CD14-positive monocyte (primary cell): ENCODE measurements at regions not wholly inside any gene's neighbourhood (a gene's known extent, or its start where the extent isn't known, plus 50 kb on each side); places are given as distances from the start of the nearest gene placed in this dataset.

Experiments used
- DNase-seq, 3 donors: peaks; one replicate each; pipeline ENCODE4 v3.0.0-alpha.2; 2011 to 2022
- H2AFZ ChIP-seq: 2 replicates; pipeline ENCODE4 v1.6.0; 2012; ENCODE audit warnings: mild to moderate bottlenecking, low read depth, low read length, inconsistent platforms; ENCODE audit not compliant: insufficient read depth, poor library complexity, severe bottlenecking
- H3K27ac ChIP-seq, 2 donors: 1 replicate in 1 of 2; 2 replicates in 1 of 2; pipeline ENCODE4 v1.5.1; 2012 to 2013; ENCODE audit warnings: low read length in 2 of 2, control low read depth in 1 of 2, inconsistent platforms in 1 of 2, low read depth in 1 of 2, mild to moderate bottlenecking in 1 of 2
- H3K27me3 ChIP-seq, 2 donors: one replicate each; pipeline versions ENCODE4 v1.6.0 to v1.6.1; 2011 to 2013; ENCODE audit warnings: low read length in 2 of 2; ENCODE audit not compliant: control insufficient read depth in 2 of 2, insufficient read depth in 2 of 2
- H3K36me3 ChIP-seq, 2 donors: replicated peaks in 1 of 2; 1 replicate in 1 of 2; 2 replicates in 1 of 2; pipeline versions ENCODE4 v1.5.1 to v1.6.1; 2012 to 2013; ENCODE audit warnings: low read length in 2 of 2, control low read depth in 1 of 2, inconsistent platforms in 1 of 2, mild to moderate bottlenecking in 1 of 2; ENCODE audit not compliant: insufficient read depth in 2 of 2, control insufficient read depth in 1 of 2
- H3K4me1 ChIP-seq, 2 donors: 1 replicate in 1 of 2; 2 replicates in 1 of 2; pipeline versions ENCODE4 v1.5.1 to v1.6.1; 2012 to 2013; ENCODE audit warnings: low read length in 2 of 2, control low read depth in 1 of 2, inconsistent platforms in 1 of 2, mild to moderate bottlenecking in 1 of 2, moderate library complexity in 1 of 2; ENCODE audit not compliant: insufficient read depth in 2 of 2, control insufficient read depth in 1 of 2
- H3K4me2 ChIP-seq: replicated peaks from 2 replicates; pipeline ENCODE3; 2012; ENCODE audit warnings: low read length, moderate library complexity, mild to moderate bottlenecking; ENCODE audit not compliant: poor library complexity, severe bottlenecking; ENCODE audit errors: extremely low read depth
- H3K4me3 ChIP-seq, 3 experiments: fragments of 200-600 bp in 1 of 3; sonication (generic) in 1 of 3; replicated peaks in 1 of 3; 1 replicate in 2 of 3; 2 replicates in 1 of 3; pipeline ENCODE4 v1.5.1; 2011 to 2013; ENCODE audit warnings: low read length in 3 of 3, mild to moderate bottlenecking in 3 of 3, control low read depth in 2 of 3, low read depth in 2 of 3, inconsistent platforms in 1 of 3, moderate library complexity in 1 of 3
- H3K79me2 ChIP-seq: 2 replicates; pipeline ENCODE4 v1.6.0; 2012; ENCODE audit warnings: mild to moderate bottlenecking, control low read depth, inconsistent platforms, low read length, moderate library complexity; ENCODE audit not compliant: insufficient read depth
- H3K9ac ChIP-seq: 2 replicates; pipeline ENCODE4 v1.6.0; 2017; ENCODE audit warnings: low read length, mild to moderate bottlenecking; ENCODE audit not compliant: insufficient read depth, poor library complexity, severe bottlenecking
- H3K9me3 ChIP-seq, 2 donors: replicated peaks in 1 of 2; 1 replicate in 1 of 2; 2 replicates in 1 of 2; pipeline versions ENCODE4 v1.5.1 to v1.6.1; 2012 to 2013; ENCODE audit warnings: low read length in 2 of 2, control low read depth in 1 of 2; ENCODE audit not compliant: control insufficient read depth in 1 of 2, insufficient read depth in 1 of 2
- H4K20me1 ChIP-seq: 2 replicates; pipeline ENCODE4 v1.6.0; 2012; ENCODE audit warnings: mild to moderate bottlenecking, low read length, control low read depth, moderate library complexity; ENCODE audit not compliant: insufficient read depth
- H3K27ac Mint-ChIP-seq, 7 donors: one replicate each; pipeline ENCODE4 v1.8.0; 2020; ENCODE audit warnings: mild to moderate bottlenecking in 7 of 7, mixed read lengths in 7 of 7, moderate library complexity in 6 of 7, inconsistent platforms in 2 of 7
- H3K27me3 Mint-ChIP-seq, 3 donors: one replicate each; pipeline ENCODE4 v1.8.0; 2021 to 2022; ENCODE audit warnings: low read depth in 3 of 3, mild to moderate bottlenecking in 3 of 3, mixed read lengths in 3 of 3, moderate library complexity in 3 of 3, inconsistent platforms in 1 of 3
- H3K36me3 Mint-ChIP-seq, 2 donors: one replicate each; pipeline ENCODE4 v1.8.0; 2020; ENCODE audit warnings: mixed read lengths in 2 of 2, inconsistent platforms in 1 of 2, mild to moderate bottlenecking in 1 of 2
- H3K4me1 Mint-ChIP-seq: one replicate; pipeline ENCODE4 v1.8.0; 2020; ENCODE audit warnings: mild to moderate bottlenecking, mixed read lengths
- H3K4me3 Mint-ChIP-seq, 2 donors: one replicate each; pipeline ENCODE4 v1.8.0; 2020; ENCODE audit warnings: mild to moderate bottlenecking in 2 of 2, mixed read lengths in 2 of 2, moderate library complexity in 1 of 2
- H3K9me3 Mint-ChIP-seq, 7 donors: one replicate each; pipeline ENCODE4 v1.8.0; 2020 to 2022; ENCODE audit warnings: mixed read lengths in 7 of 7, mild to moderate bottlenecking in 6 of 7, moderate library complexity in 6 of 7, inconsistent platforms in 2 of 7
- CTCF ChIP-seq: fragments of 200-600 bp; IDR thresholded peaks from one replicate; pipeline ENCODE4 v1.8.0; 2022; ENCODE audit warnings: antibody characterized with exemption, mild to moderate bottlenecking
- WGBS: methylation state at CpG from one replicate; pipeline ENCODE4 v1.1.5; 2013; ENCODE audit warnings: missing lambda C conversion rate; ENCODE audit not compliant: insufficient coverage; 5-methylcytosine and 5-hydroxymethylcytosine counted together
- intact Hi-C, 2 donors: fragments of 100-400 bp; cut with micrococcal nuclease; formaldehyde crosslinking; loops; one replicate each; pipeline versions ENCODE4 v1.15.0 to v1.15.1; 2023

DNA sequence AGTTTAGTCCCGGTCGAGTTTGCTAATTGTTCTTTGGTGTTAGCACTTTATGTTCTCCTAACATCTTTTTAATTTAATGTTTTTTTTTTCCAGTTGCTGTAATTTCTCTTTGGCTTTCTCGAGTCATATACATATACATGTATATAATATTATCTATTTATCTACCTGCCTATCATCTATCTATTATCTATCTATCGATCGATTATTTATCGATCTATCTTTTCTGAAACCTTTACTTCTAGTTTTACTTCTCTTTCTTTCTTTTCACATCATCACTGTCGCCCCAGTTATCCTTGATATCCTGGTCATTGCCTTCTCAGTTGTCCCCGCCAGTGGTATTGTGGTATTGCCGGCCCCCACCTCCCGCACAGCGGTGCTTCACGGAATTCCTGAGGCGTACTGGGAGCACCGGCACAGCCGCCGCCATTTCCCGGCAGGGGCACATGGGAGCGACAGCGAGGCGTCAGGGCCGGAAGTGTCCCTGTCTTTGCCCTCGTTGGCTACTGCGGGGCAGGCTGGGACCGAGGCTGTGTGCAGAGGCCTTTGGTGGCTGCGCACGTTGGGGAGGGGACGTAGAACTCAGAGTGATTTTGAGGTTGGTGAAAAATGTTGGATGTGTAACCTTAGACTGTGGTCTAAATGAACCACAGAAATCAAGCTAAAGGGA is 101.1 kb downstream of the NUF2 start:
- Histone ChIP-seq H3K9ac (no peak overlapping the region), H4K20me1 (no peaks in the 10 kb centered on the region), H3K79me2 (no peaks in the 10 kb centered on the region), H2AFZ (no peak overlapping the region), H3K27me3 (no peaks in the 10 kb centered on the region), H3K4me2 (no peak overlapping the region), H3K4me3 (no peak overlapping the region), H3K4me1 (no peaks in the 10 kb centered on the region), H3K36me3 (no peaks in the 10 kb centered on the region), H3K27ac (no peak overlapping the region), H3K9me3 (no peaks in the 10 kb centered on the region)
- no peak for DNase-seq
- TF ChIP-seq CTCF, result no peak
- Mint-ChIP-seq H3K9me3 (peaks cover 0 to 3% (median 0%) of the 10 kb centered on the region in 7 donors), H3K27me3 (peaks cover 0 to 7% (median 2%) of the 10 kb centered on the region in 3 donors), H3K4me1 (no peaks in the 10 kb centered on the region), H3K27ac (no peak overlapping the region), H3K4me3 (no peak overlapping the region), H3K36me3 (no peaks in the 10 kb centered on the region)
- 96% methylated on average over 13 of the region's 27 CpGs for WGBS
- intact Hi-C loops, result no loop called here

DNA sequence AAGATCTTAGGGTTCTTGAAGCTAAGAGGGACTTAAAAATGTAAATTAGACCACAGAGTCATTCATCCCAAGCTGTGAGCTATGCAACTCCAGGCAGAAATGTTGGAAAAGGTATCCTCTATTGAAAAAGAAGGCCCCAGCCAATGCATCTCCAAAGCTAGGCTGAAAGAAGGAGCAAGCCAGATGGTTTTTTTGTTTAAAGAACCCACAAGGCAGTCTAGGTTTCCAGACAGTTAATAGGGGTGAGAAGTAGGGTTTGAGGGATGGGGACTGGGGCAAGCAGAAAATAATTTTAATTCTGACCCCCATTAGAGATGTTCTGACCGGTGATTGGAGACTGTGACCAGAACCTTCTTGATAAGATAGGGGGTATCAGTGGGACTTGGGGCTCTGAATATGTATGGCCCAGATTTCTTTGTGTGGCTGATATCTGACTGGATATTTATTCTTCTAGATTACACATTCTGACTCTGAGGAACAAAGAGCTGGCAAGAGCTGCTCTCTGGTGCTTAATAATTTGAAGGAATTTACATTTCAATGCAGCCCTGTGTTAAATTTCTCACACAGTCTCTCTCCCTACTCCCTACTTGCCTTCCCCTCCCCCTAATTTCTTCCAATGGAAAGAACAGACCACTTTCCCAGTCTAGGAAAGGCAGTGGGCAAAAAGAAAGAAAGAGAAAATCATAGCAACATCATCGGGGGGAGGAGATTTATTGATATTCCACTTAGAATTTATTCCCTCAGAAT is 104.9 kb downstream of the NUF2 start:
- no peaks in the 10 kb centered on the region for H3K36me3 ChIP-seq
- no peaks in the 10 kb centered on the region for H3K4me1 ChIP-seq
- H2AFZ ChIP-seq, result no peak overlapping the region
- no peak overlapping the region for H3K4me3 Mint-ChIP-seq
- H3K36me3 Mint-ChIP-seq, result no peaks in the 10 kb centered on the region
- H3K27ac Mint-ChIP-seq, result no peak overlapping the region
- intact Hi-C loops, result no loop called here
- H3K4me1 Mint-ChIP-seq, result no peaks in the 10 kb centered on the region
- H3K9me3 Mint-ChIP-seq, result peaks cover 0 to 3% (median 0%) of the 10 kb centered on the region in 7 donors
- no peak overlapping the region for H3K27ac ChIP-seq
- H3K9ac ChIP-seq, result no peak overlapping the region
- no peaks in the 10 kb centered on the region for H3K9me3 ChIP-seq
- no peaks in the 10 kb centered on the region for H3K27me3 ChIP-seq
- no peaks in the 10 kb centered on the region for H4K20me1 ChIP-seq
- H3K79me2 ChIP-seq, result no peaks in the 10 kb centered on the region
- H3K27me3 Mint-ChIP-seq, result peaks cover 0 to 2% (median 1%) of the 10 kb centered on the region in 3 donors
- H3K4me3 ChIP-seq, result no peak overlapping the region
- no peak for TF ChIP-seq CTCF
- DNase-seq, result no peak
- no CpG with 5 or more reads among the region's 2 CpGs for WGBS
- no peak overlapping the region for H3K4me2 ChIP-seq
